AG09309 (cell line): ENCODE measurements at regions not wholly inside any gene's neighbourhood (a gene's known extent, or its start where the extent isn't known, plus 50 kb on each side); places are given as distances from the start of the nearest gene placed in this dataset.

Experiments used
- DNase-seq: peaks from one replicate; pipeline ENCODE4 v3.0.0-alpha.2; 2010; ENCODE audit warnings: low read depth
- H3K4me3 ChIP-seq: 2 replicates; pipeline ENCODE4 v1.5.1; 2011; ENCODE audit warnings: mild to moderate bottlenecking, low read depth, low read length, moderate library complexity; ENCODE audit not compliant: control insufficient read depth
- CTCF ChIP-seq: IDR thresholded peaks from 2 replicates; pipeline ENCODE4 v1.5.1; 2011; ENCODE audit warnings: mild to moderate bottlenecking, low read depth, low read length, inconsistent platforms; ENCODE audit not compliant: insufficient read depth, control insufficient read depth; ENCODE audit errors: missing control alignments

DNA sequence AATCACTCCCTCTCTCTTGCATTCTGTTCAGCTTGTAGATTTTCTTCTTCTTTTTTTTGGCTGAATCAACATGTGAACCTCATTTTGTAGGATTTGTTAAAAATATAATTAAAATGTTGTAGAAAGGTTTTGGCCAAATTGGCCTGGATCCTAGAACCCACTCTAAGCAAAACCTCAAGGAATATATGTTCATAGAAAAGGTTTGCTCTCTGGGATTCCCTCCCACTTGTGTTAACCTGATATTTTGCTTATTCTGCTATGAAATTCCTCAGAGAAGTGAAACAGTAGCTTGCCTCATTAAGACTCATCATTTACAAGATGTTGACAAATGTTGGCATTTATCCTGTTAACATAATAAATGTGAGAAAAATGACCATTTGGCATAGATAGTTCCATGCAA, 456.7 kb downstream of the TMEM182 start:
- no peak for DNase-seq
- no peak overlapping the region for H3K4me3 ChIP-seq
- no peak for TF ChIP-seq CTCF

DNA sequence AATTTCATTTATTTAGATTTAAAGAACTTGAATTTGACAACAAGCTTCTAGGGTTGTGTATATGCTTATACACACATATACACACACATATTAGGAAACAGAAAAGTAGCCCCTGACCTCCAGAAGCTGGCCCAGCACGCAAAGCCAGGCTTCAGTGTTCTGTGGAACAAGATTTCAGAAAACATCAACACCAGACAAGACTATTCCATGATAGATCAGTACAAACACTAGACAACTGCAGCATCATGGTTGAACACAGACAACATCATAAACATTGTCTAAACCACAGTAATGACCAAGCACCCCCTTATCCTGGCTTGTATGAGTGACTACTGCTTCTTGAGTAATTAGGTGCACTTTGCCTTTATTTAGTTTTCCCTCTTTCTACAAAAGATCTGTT, 457.6 kb downstream of the TMEM182 start:
- DNase-seq = no peak
- no peak for TF ChIP-seq CTCF
- H3K4me3 ChIP-seq = no peak overlapping the region

- TF ChIP-seq CTCF = no peak
- no peak for DNase-seq
- no peak overlapping the region for H3K4me3 ChIP-seq
These were observed 461.1 kb downstream of the TMEM182 start for GRCh38 chr2:103222969-103223368.

DNA sequence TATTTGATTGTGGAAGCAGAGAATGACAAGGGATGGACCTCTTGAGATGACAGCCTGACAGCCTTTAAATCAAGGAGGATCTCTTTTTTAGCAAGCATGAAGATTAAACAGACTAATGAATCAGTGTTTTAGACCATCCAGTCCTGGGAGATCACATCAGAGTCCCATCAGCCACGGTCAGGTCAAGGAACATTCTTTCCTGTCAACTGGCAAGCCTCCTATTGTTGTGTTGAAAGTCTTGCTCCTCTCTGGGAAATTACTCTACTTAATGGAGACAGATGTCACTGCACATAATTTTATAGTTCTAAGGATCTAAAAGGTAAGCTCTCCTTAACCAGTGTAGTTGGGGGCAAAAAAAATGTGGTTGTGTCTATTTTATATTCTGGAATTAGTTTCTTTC, 469.0 kb downstream of the TMEM182 start:
- no peak for TF ChIP-seq CTCF
- H3K4me3 ChIP-seq = no peak overlapping the region
- no peak for DNase-seq

GRCh38 chr2:103232865-103233264, 471.0 kb downstream of the TMEM182 start:
- DNase-seq = no peak
- no peak overlapping the region for H3K4me3 ChIP-seq
- no peak for TF ChIP-seq CTCF

- TF ChIP-seq CTCF = no peak
- H3K4me3 ChIP-seq = no peak overlapping the region
- no peak for DNase-seq
These were observed 471.9 kb downstream of the TMEM182 start for GRCh38 chr2:103233691-103234090.

- no peak for TF ChIP-seq CTCF
- no peak overlapping the region for H3K4me3 ChIP-seq
- no peak for DNase-seq
These were observed 473.5 kb downstream of the TMEM182 start for GRCh38 chr2:103235283-103235682.
